G401 (cell line): ENCODE measurements at regions not wholly inside any gene's neighbourhood (a gene's known extent, or its start where the extent isn't known, plus 50 kb on each side); places are given as distances from the start of the nearest gene placed in this dataset.

ENCODE experiments used
- DNase-seq: peaks from one replicate; pipeline ENCODE4 v3.0.0-alpha.2; 2015; ENCODE audit warnings: low spot score
- in situ Hi-C: cut with HindIII; loops from 2 replicates; pipeline ENCODE4 v1.10.0; 2016; ENCODE audit warnings: low sequenced_read_pairs, mixed read lengths

DNA sequence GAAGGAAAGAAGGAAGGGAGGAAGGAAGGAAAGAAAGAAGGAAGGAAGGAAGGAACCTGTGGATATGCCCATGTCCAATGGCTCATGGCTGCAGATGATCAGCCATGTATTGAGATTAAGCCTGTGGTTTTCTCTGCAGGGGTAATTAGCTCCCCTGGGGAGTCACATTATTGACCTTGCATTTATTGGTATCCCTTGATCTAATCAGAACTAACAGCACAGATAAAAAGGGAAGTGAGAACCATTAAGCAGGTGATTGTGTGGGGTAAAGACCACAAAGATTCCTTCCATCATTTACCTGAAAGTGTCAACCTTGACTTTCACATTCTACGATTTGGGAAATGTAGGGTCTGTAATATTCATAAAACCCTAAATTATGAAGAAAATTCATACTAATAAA, 390.7 kb downstream of the BRINP2 start:
- in situ Hi-C loops = no loop called here
- no peak for DNase-seq

- in situ Hi-C loops = no loop called here
- DNase-seq = no peak
Measured at GRCh38 chr1:177558372-177558771, 387.6 kb downstream of the BRINP2 start.

- in situ Hi-C loops = no loop called here
- no peak for DNase-seq
Measured at GRCh38 chr1:177556163-177556562, 385.4 kb downstream of the BRINP2 start.

GRCh38 chr1:177547200-177547599, 376.4 kb downstream of the BRINP2 start:
- in situ Hi-C loops = no loop called here
- no peak for DNase-seq

DNA sequence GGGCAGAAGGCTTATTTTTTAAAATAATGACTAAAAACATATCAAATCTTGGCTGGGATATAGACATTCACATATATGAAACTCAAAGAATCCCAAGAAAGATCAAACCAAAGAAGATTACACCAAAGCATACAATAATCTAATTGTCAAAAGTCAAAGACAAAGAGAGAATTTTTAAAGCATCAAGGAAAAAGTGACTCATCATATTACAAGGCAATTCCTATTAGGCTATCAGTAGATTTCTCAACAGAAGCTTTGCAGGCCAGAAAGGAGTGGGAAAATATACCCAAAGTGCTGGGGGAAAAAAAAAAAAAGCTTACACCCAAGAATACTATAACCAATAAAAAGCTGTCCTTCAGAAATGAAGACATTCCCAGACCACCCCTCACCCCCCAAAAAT, 375.6 kb downstream of the BRINP2 start:
- in situ Hi-C loops = no loop called here

GRCh38 chr1:177526201-177526600, 355.4 kb downstream of the BRINP2 start:
- in situ Hi-C loops = no loop called here
- DNase-seq = no peak

More for the DNA sequence above, 375.6 kb downstream of the BRINP2 start:
- no peak for DNase-seq

- no peak for DNase-seq
- in situ Hi-C loops = no loop called here
Measured at GRCh38 chr1:177525176-177525575, 354.4 kb downstream of the BRINP2 start.

DNA sequence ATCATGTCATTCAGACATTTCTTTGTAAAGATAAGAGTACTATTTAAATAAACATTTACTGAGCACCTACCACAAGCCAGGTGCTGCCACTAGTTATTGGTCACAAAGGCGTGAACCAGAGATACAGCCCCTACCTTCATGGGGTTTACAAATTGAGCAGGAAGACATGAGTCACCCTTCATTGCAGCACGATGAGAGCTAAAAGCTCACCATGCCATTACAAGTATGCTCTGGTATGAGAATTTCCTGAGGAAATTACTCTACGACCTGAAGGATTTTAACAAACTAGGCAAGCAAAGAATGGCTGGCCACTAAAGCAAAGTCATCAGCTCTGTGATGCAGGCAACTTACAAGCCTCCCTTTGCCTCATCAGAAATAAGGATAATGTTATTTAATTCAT, 346.8 kb downstream of the BRINP2 start:
- in situ Hi-C loops = no loop called here
- DNase-seq = no peak

GRCh38 chr1:177514207-177514606, 343.4 kb downstream of the BRINP2 start:
- no peak for DNase-seq
- in situ Hi-C loops = no loop called here

DNA sequence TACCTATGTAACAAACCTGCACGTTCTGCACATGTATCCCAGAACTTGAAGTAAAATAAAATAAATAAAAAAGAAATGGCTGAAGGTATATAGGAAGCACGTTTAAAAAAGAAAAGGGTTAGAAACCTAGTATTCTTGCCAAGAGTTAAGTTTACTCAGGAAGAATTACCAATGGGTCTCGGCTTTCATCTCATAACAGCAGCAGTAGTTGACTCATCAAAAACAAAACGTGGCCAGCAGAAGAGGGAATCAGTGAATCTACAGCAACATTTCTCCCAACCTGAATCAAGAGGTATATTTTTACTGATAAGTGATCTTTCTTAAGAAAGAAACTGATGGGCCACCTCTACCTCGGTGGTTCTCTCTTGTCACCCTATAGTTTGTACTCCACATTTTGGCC, 340.3 kb downstream of the BRINP2 start:
- no peak for DNase-seq
- in situ Hi-C loops = no loop called here

DNA sequence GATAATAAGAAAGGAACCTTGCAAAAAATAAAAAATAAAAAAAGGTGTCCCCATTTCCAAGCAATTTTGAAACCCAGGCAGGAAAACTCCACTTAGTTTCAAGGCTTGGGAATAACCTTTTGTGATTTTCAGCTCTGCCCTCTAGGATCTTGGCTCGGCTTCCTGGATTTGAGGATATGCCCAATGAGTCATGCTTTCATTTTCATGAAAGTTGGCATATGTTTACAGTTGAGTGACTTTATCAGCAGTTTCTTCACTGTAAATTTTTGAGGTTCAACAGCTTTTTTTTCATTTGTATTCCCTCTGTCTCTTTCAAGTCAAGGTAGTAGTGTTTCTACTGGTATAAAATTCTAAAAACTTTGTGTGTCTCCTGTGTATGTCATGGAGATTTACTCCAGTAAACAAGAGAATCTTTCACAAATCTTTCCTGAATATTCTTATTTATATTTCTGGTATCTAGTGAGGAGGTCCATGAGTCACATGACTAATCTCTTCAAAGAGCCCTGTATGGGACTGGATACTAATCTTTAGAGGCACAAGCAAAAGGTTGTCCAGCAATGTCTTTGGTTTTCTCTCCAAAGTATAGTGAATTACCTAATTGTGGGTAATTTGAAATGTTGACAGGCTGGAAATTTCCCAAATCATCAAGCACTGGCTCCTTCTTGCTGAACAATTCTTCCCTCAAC, 335.3 kb downstream of the BRINP2 start:
- no peak for DNase-seq
- in situ Hi-C loops = no loop called here

GRCh38 chr1:177495878-177496277, 325.1 kb downstream of the BRINP2 start:
- in situ Hi-C loops = no loop called here
- no peak for DNase-seq

GRCh38 chr1:177490786-177491185, 320.0 kb downstream of the BRINP2 start:
- no peak for DNase-seq
- in situ Hi-C loops = no loop called here

GRCh38 chr1:177490036-177490639, 319.4 kb downstream of the BRINP2 start:
- in situ Hi-C loops = no loop called here
- DNase-seq = no peak

DNA sequence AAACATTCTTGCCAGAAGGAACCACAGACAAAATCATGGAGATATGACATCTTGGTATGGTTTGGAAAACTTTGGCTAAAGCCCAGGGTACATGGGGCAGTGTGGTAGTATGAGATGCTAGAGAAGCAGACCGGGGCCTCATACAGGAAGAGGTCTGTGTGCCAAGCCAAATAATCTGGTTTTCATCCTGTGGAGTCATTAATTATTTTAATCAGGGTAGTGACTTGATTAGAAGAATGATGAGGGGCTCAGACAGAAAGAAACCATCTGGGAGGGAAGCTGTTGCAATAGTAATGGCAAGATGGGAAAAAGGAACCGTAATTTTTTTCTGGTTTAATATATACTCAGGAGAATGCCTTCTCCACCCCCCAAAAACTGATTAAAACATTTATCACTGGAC, 318.0 kb downstream of the BRINP2 start:
- in situ Hi-C loops = no loop called here
- no peak for DNase-seq

DNA sequence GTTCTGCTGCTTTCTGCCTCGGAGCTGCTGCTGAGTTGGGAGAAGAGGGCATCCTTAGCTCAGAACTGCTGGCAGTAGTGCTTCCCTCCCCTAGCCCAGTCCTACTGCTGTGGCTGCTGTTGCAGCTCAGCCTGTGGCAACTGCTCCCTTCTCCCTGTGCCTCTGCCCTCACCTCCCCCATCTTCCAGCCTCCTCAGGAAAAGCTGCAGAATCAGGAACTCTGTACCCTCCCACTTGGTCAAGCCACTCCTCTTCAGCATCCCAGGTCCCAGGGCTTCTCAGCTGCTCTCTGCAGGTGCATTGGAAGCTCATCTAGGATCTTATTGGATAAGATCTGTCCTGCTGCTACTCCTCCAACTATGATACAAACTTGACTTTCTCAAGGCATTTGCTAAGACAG, 316.7 kb downstream of the BRINP2 start:
- no peak for DNase-seq
- in situ Hi-C loops = no loop called here

DNA sequence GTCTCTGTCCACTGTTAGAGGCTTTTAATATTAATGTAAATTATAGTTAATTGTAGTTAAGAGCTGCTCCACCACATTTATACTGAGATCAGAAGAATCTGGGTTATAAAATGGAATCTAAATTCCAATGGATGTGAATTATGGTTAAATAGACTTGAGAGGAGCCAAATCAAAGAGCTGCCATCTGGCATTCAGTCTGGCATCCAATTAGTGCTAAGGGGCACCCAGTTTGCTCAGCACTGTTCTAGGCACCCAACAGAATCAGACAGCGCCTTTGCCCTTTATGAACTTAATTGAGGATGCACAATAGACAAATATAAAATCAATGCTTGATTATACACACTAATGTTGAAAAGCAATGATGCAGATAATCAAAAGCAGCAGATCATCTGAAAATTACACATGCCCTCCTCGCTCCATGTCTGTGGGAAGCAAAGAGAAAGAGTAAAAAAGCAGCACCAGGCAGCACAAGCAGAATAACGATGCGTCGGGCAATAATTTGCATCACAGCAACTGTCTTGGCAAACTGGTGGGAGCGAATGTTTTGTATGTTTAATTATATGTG, 310.1 kb downstream of the BRINP2 start:
- no peak for DNase-seq
- in situ Hi-C loops = no loop called here

- no peak for DNase-seq
- in situ Hi-C loops = no loop called here
Measured at GRCh38 chr1:177479600-177479999, 308.8 kb downstream of the BRINP2 start.

DNA sequence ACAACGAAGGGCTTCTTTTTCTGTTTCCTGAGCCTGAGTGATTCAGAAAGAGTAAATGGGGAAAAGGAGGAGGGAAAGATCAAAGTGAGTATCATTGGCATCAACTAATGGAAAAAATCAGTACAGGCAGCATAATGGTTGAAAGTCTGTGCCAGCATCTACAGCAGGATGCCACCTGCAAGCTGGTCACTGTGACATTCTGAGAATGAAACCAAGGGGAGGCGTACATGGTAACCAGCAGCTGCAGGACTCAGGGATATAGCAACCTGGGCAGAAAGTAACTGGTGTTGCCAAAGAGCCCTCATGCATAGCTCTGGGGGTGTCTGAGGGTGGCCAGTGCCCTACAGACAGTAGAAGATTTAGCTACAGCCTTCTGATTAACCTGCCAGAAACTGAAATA, 305.9 kb downstream of the BRINP2 start:
- in situ Hi-C loops = no loop called here

GRCh38 chr1:177472567-177472966, 301.8 kb downstream of the BRINP2 start:
- in situ Hi-C loops = no loop called here
- no peak for DNase-seq

More for the DNA sequence above, 305.9 kb downstream of the BRINP2 start:
- peak; percentile 22 for DNase-seq

GRCh38 chr1:177471244-177471643, 300.5 kb downstream of the BRINP2 start:
- in situ Hi-C loops = no loop called here

More at GRCh38 chr1:177471244-177471643, 300.5 kb downstream of the BRINP2 start:
- no peak for DNase-seq
